Kidney (tissue), 13 donors: ENCODE measurements at regions not wholly inside any gene's neighbourhood (a gene's known extent, or its start where the extent isn't known, plus 50 kb on each side); places are given as distances from the start of the nearest gene placed in this dataset.
A peak's percentile ranks its signal among the peaks of the same experiment; 100 is the strongest.

Source experiments
- DNase-seq, 5 donors: peaks; one replicate each; pipeline ENCODE4 v3.0.0-alpha.2; 2013 to 2020
- FAIRE-seq: peaks from 2 replicates; lab custom pipeline; 2012; peaks lifted over from hg19 to GRCh38; lab: Jason Lieb, UNC
- H3K27ac ChIP-seq, 2 donors: one replicate each; pipeline ENCODE4 v1.7.0; 2013; ENCODE audit warnings: low read depth in 2 of 2, low read length in 2 of 2, inconsistent platforms in 1 of 2
- H3K27me3 ChIP-seq: one replicate; pipeline ENCODE4 v1.7.1; 2013; ENCODE audit warnings: low read length, inconsistent platforms; ENCODE audit not compliant: control insufficient read depth, insufficient read depth
- H3K36me3 ChIP-seq, 3 donors: one replicate each; pipeline versions ENCODE4 v1.7.0 to v1.7.1; 2013; ENCODE audit warnings: low read length in 3 of 3, control low read depth in 1 of 3, inconsistent platforms in 1 of 3; ENCODE audit not compliant: insufficient read depth in 3 of 3, control insufficient read depth in 2 of 3
- H3K4me1 ChIP-seq, 3 donors: one replicate each; pipeline versions ENCODE4 v1.7.0 to v1.7.1; 2013; ENCODE audit warnings: low read length in 3 of 3, inconsistent platforms in 1 of 3, low read depth in 1 of 3; ENCODE audit not compliant: control insufficient read depth in 2 of 3, insufficient read depth in 2 of 3
- H3K4me3 ChIP-seq, 3 donors: one replicate each; pipeline versions ENCODE4 v1.7.0 to v1.8.1; 2013; ENCODE audit warnings: low read length in 3 of 3, control low read depth in 1 of 3, inconsistent platforms in 1 of 3
- H3K9ac ChIP-seq, 3 donors: one replicate each; pipeline versions ENCODE4 v1.7.0 to v1.7.1; 2013; ENCODE audit warnings: low read length in 3 of 3, control low read depth in 1 of 3, inconsistent platforms in 1 of 3
- H3K9me3 ChIP-seq, 3 donors: one replicate each; pipeline versions ENCODE4 v1.7.0 to v1.7.1; 2013; ENCODE audit warnings: low read length in 3 of 3, control low read depth in 1 of 3, inconsistent platforms in 1 of 3; ENCODE audit not compliant: control insufficient read depth in 2 of 3, insufficient read depth in 1 of 3
- CTCF ChIP-seq: IDR thresholded peaks from 3 replicates; pipeline ENCODE4 v1.5.1; 2012; ENCODE audit warnings: mild to moderate bottlenecking, moderate library complexity, borderline replicate concordance; ENCODE audit not compliant: insufficient read depth; ENCODE audit errors: extremely low read depth
- intact Hi-C: fragments of 100-400 bp; cut with DNase I; formaldehyde crosslinking; loops from one replicate; pipeline ENCODE4 v1.11.1; 2022
- donor health status: control.
- donor health status: control.
- donor health status: control.
- donor health status: control.
- donor health status: control.
- donor health status: DM: yes; HTN: yes; CAD: no.
- donor health status: Normal renal cell carcinoma (clear cell type).

DNA sequence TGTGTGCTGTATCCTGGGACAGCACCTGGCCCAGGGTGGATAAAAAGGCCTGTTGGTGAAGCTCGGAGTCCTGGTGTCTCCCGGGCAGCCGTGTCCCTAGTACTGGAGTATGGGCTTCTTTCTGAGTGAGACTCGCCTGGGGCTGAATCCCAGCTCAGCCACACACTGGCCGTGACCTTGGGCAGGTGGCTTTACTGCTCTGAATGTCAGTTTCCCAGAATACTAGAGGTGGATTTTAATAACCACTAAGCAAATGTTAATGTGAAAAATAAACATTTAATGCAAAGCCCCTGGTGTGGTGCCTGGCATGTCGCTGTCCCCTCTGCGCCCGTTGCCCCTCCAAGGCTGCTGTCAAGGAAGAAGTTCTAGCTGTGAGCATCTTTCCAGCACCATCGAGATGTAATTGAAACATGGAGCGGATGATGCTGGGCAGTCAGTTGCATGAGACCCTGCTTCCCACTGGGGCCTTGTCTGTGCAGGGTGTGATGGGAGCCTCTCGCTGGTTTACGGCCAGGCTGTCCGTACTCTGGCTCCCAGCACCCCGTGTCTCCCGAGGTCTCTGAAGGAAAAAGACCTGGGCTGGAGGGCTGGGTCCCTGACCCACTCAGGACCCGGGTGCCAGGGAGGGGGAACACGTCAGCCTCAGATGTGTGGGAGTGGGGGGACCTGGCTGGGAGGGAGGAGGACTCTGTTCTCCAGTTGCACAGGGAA is 527.8 kb downstream of the MATN1 start:
- Histone ChIP-seq H3K4me1 (no peaks in the 10 kb centered on the region), H3K27me3 (no peaks in the 10 kb centered on the region), H3K9ac (no peak overlapping the region), H3K9me3 (no peaks in the 10 kb centered on the region), H3K36me3 (no peaks in the 10 kb centered on the region), H3K27ac (no peak overlapping the region), H3K4me3 (no peak overlapping the region)
- no peak for TF ChIP-seq CTCF
- DNase-seq (peak in 1 of 5 donors; percentile 20), FAIRE-seq (no peak)
- intact Hi-C loops = no loop called here

- Histone ChIP-seq H3K36me3 (no peaks in the 10 kb centered on the region), H3K9ac (no peak overlapping the region), H3K27me3 (no peaks in the 10 kb centered on the region), H3K4me1 (no peaks in the 10 kb centered on the region), H3K4me3 (no peak overlapping the region), H3K9me3 (no peaks in the 10 kb centered on the region), H3K27ac (no peak overlapping the region)
- no peak for DNase-seq
- intact Hi-C loops = no loop called here
- TF ChIP-seq CTCF = no peak
- no peak for FAIRE-seq
These were observed 528.5 kb downstream of the MATN1 start for GRCh38 chr1:30194741-30195423.

DNA sequence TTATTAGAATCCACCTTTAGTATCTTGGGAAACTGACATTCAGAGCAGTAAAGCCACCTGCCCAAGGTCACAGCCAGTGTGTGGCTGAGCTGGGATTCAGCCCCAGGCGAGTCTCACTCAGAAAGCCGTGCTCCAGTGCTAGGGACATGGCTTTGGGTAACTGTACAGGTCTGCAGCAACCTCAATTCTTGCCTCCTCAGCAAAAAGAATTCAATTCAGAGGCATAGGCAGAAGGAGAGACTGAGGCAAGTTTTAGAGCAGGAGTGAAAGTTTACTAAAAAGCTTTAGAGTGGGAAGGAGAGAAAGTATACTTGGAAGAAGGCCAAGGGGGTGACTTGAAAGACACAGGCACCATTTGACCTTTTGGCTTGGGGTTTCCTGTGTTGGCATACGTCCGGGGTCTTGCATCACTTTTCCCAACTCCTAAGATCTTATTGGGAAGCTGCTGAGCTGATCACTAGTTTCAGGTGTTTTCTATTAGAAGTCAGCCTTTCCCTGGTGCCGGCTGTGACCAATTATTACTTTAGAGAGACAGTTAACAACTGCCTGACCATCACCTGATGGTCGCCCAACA is 529.3 kb downstream of the MATN1 start:
- no peak overlapping the region for H3K9ac ChIP-seq
- no peak for FAIRE-seq
- H3K9me3 ChIP-seq = no peaks in the 10 kb centered on the region
- H3K27ac ChIP-seq = no peak overlapping the region
- H3K27me3 ChIP-seq = no peaks in the 10 kb centered on the region
- no peak for DNase-seq
- intact Hi-C loops = no loop called here
- no peaks in the 10 kb centered on the region for H3K36me3 ChIP-seq
- H3K4me1 ChIP-seq = no peaks in the 10 kb centered on the region
- H3K4me3 ChIP-seq = no peak overlapping the region
- TF ChIP-seq CTCF = no peak
